ENCODE measurements at regions not wholly inside any gene's neighbourhood (a gene's known extent, or its start where the extent isn't known, plus 50 kb on each side); places are given as distances from the start of the nearest gene placed in this dataset.

DNA sequence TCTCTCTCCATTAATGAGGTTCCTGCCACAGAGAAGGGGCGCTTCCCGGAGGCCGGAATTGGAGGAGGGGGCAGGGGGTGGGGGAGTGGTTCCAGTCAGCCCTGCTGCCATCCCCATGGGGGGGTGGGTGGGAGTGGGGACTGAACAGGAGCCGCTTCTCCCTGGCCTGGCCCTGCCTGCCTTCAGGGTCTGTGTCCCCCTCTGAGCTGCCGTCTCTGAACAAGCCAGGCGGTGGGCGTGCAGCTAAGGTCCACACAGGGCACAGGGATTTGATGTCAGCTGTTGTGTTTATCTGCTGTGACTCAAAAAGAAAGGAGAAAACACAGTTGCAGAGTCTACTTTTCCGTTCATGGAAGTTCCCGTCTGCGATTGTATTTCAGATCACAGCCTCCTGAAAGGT, 141.5 kb upstream of the PCBD1 start:
- TF ChIP-seq TCF12 (IDR thresholded peaks at IDR 0.05; ENCODE audit: low read depth) (no peak), RAD21 (IDR thresholded peaks at IDR 0.05; ENCODE audit: low read depth) (no peak), REST (IDR thresholded peaks at IDR 0.05; ENCODE audit: low read depth) (no peak), EP300 (IDR thresholded peaks at IDR 0.05; ENCODE audit: borderline replicate concordance) (no peak), YY1 (IDR thresholded peaks at IDR 0.05; ENCODE audit: low read depth) (no peak), ZBTB7A (IDR thresholded peaks at IDR 0.05; ENCODE audit: low read depth) (no peak), TAF1 (IDR thresholded peaks at IDR 0.05; ENCODE audit: low read depth) (no peak), EGR1 (IDR thresholded peaks at IDR 0.05) (no peak), TEAD4 (IDR thresholded peaks at IDR 0.05) (no peak), CREB1 (IDR thresholded peaks at IDR 0.05; ENCODE audit: low read depth) (no peak), CEBPB (IDR thresholded peaks at IDR 0.05) (no peak), FOXM1 (IDR thresholded peaks at IDR 0.05; ENCODE audit: borderline replicate concordance, low read depth) (no peak)
- TF ChIP-seq, protein P1, sequence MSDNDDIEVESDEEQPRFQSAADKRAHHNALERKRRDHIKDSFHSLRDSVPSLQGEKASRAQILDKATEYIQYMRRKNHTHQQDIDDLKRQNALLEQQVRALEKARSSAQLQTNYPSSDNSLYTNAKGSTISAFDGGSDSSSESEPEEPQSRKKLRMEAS (IDR thresholded peaks at IDR 0.05): no peak

Measured in Ishikawa (cell line).